ENCODE measurements at regions not wholly inside any gene's neighbourhood (a gene's known extent, or its start where the extent isn't known, plus 50 kb on each side); places are given as distances from the start of the nearest gene placed in this dataset.

DNA sequence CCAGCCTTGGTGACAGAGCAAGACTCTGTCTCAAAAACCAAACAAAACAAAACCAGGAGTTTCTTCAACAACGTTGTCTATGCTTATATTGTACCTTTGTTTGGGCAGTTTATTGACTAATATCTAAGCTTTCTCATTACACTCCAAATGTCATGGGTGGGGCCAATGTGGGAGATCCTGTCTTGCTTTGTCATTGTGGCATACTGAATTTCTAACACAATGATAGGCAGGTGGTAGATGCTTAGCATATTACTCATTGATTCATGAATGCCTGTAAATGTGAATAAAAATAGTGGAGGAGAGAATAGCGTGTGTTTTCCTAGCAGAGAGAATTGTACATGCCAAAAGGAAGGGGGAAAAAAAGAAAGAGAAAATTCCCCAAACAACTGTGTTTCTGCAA lies 802.5 kb upstream of the EEF2KMT start:
- no peak overlapping the region for H3K4me3 ChIP-seq (ENCODE audit: low read depth in 1 of 2, low read length in 2 of 2)
- H3K27me3 ChIP-seq (ENCODE audit: control insufficient read depth in 1 of 2, insufficient read depth in 2 of 2, low read length in 2 of 2) = no peaks in the 10 kb centered on the region
- no peaks in the 10 kb centered on the region for H3K36me3 ChIP-seq (ENCODE audit: control insufficient read depth in 1 of 2, insufficient read depth in 2 of 2, low read length in 2 of 2)
- no peak overlapping the region for H3K9ac ChIP-seq (ENCODE audit: low read depth in 1 of 2, low read length in 2 of 2)
- no peak overlapping the region for H3K27ac ChIP-seq (ENCODE audit: low read depth, low read length)
- peaks cover 0 to 6% of the 10 kb centered on the region in 2 donors for H3K9me3 ChIP-seq (ENCODE audit: control insufficient read depth in 1 of 2, low read length in 2 of 2)
- no peaks in the 10 kb centered on the region for H3K4me1 ChIP-seq (ENCODE audit: control insufficient read depth in 1 of 2, insufficient read depth in 2 of 2, low read length in 2 of 2)

DNA sequence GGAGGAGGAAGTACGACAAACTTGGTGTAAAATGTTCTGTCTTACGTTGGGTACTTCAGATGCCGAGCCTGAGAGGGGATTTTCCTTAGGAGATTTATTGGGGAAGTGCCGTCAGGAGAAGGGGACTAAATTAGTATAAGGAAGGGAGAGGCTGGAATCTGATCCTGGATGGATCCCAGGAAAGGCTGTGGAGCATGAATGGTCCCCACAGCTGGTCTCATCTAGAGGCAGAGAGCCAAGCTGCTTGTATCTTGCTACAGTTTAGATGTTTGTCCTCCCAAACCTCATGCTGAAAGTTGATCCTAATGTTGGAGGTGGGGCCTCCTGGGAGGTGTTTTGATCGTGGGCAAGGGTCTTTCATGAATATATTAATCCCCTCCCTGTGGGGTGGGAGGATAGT lies 798.4 kb upstream of the EEF2KMT start:
- H3K9ac ChIP-seq (ENCODE audit: low read depth in 1 of 2, low read length in 2 of 2) = no peak overlapping the region
- no peaks in the 10 kb centered on the region for H3K36me3 ChIP-seq (ENCODE audit: control insufficient read depth in 1 of 2, insufficient read depth in 2 of 2, low read length in 2 of 2)
- H3K4me1 ChIP-seq (ENCODE audit: control insufficient read depth in 1 of 2, insufficient read depth in 2 of 2, low read length in 2 of 2) = no peaks in the 10 kb centered on the region
- no peak overlapping the region for H3K27ac ChIP-seq (ENCODE audit: low read depth, low read length)
- H3K9me3 ChIP-seq (ENCODE audit: control insufficient read depth in 1 of 2, low read length in 2 of 2) = peaks cover 0 to 6% of the 10 kb centered on the region in 2 donors
- no peaks in the 10 kb centered on the region for H3K27me3 ChIP-seq (ENCODE audit: control insufficient read depth in 1 of 2, insufficient read depth in 2 of 2, low read length in 2 of 2)
- no peak overlapping the region for H3K4me3 ChIP-seq (ENCODE audit: low read depth in 1 of 2, low read length in 2 of 2)

GRCh38 chr16:5895137-5895536 lies 797.5 kb upstream of the EEF2KMT start:
- Histone ChIP-seq H3K9me3 (ENCODE audit: control insufficient read depth in 1 of 2, low read length in 2 of 2) (peaks cover 0 to 6% of the 10 kb centered on the region in 2 donors), H3K9ac (ENCODE audit: low read depth in 1 of 2, low read length in 2 of 2) (no peak overlapping the region), H3K27ac (ENCODE audit: low read depth, low read length) (no peak overlapping the region), H3K4me1 (ENCODE audit: control insufficient read depth in 1 of 2, insufficient read depth in 2 of 2, low read length in 2 of 2) (no peaks in the 10 kb centered on the region), H3K36me3 (ENCODE audit: control insufficient read depth in 1 of 2, insufficient read depth in 2 of 2, low read length in 2 of 2) (no peaks in the 10 kb centered on the region), H3K27me3 (ENCODE audit: control insufficient read depth in 1 of 2, insufficient read depth in 2 of 2, low read length in 2 of 2) (no peaks in the 10 kb centered on the region), H3K4me3 (ENCODE audit: low read depth in 1 of 2, low read length in 2 of 2) (no peak overlapping the region)

DNA sequence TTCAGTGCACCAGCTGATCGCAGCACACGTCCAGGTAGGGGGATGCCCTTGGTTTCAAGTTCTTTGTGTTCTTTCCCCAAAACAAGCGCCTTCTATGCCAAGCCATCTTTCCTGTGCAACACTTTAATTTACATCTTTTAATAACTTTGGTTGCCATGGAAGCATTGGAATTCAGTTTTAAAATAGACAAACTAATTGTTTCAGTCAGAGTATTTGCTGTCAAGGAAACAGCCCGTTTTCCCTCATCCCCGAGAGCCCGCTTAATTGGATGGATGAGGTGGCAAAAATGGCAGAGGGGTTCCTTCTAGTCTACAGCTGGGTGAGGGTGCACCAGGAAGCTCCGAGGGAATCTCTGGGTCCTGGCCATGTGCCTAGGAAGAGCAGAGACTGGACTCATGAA lies 793.7 kb upstream of the EEF2KMT start:
- Histone ChIP-seq H3K4me1 (ENCODE audit: control insufficient read depth in 1 of 2, insufficient read depth in 2 of 2, low read length in 2 of 2) (no peaks in the 10 kb centered on the region), H3K9ac (ENCODE audit: low read depth in 1 of 2, low read length in 2 of 2) (no peak overlapping the region), H3K9me3 (ENCODE audit: control insufficient read depth in 1 of 2, low read length in 2 of 2) (peaks cover 0 to 3% of the 10 kb centered on the region in 2 donors), H3K36me3 (ENCODE audit: control insufficient read depth in 1 of 2, insufficient read depth in 2 of 2, low read length in 2 of 2) (no peaks in the 10 kb centered on the region), H3K27ac (ENCODE audit: low read depth, low read length) (no peak overlapping the region), H3K4me3 (ENCODE audit: low read depth in 1 of 2, low read length in 2 of 2) (no peak overlapping the region), H3K27me3 (ENCODE audit: control insufficient read depth in 1 of 2, insufficient read depth in 2 of 2, low read length in 2 of 2) (no peaks in the 10 kb centered on the region)

GRCh38 chr16:5885521-5885920 lies 787.9 kb upstream of the EEF2KMT start:
- Histone ChIP-seq H3K27me3 (ENCODE audit: control insufficient read depth in 1 of 2, insufficient read depth in 2 of 2, low read length in 2 of 2) (no peaks in the 10 kb centered on the region), H3K36me3 (ENCODE audit: control insufficient read depth in 1 of 2, insufficient read depth in 2 of 2, low read length in 2 of 2) (no peaks in the 10 kb centered on the region), H3K4me1 (ENCODE audit: control insufficient read depth in 1 of 2, insufficient read depth in 2 of 2, low read length in 2 of 2) (no peaks in the 10 kb centered on the region), H3K27ac (ENCODE audit: low read depth, low read length) (no peak overlapping the region), H3K4me3 (ENCODE audit: low read depth in 1 of 2, low read length in 2 of 2) (no peak overlapping the region), H3K9ac (ENCODE audit: low read depth in 1 of 2, low read length in 2 of 2) (no peak overlapping the region), H3K9me3 (ENCODE audit: control insufficient read depth in 1 of 2, low read length in 2 of 2) (peaks cover 0 to 7% of the 10 kb centered on the region in 2 donors)

DNA sequence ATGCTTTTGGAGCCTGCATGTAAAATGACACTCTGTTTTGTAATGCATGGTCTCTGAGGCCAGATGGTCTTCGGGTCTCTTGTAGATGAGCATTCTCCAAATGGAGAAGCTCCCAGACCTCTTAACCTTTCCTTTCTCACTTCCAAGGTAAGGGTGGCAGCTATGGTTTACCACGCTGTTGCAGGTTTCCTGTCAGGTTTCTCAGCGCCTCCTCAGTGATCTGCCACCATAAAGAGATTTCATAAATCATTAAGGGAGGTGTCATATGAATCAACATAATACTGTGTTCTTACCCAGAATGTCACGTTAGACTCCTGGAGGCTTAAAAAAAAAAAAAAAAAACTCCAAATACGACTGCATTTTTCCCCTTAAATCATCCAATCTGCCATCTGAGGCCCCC lies 787.4 kb upstream of the EEF2KMT start:
- no peaks in the 10 kb centered on the region for H3K27me3 ChIP-seq (ENCODE audit: control insufficient read depth in 1 of 2, insufficient read depth in 2 of 2, low read length in 2 of 2)
- H3K27ac ChIP-seq (ENCODE audit: low read depth, low read length) = no peak overlapping the region
- H3K4me1 ChIP-seq (ENCODE audit: control insufficient read depth in 1 of 2, insufficient read depth in 2 of 2, low read length in 2 of 2) = no peaks in the 10 kb centered on the region
- H3K36me3 ChIP-seq (ENCODE audit: control insufficient read depth in 1 of 2, insufficient read depth in 2 of 2, low read length in 2 of 2) = no peaks in the 10 kb centered on the region
- H3K4me3 ChIP-seq (ENCODE audit: low read depth in 1 of 2, low read length in 2 of 2) = no peak overlapping the region
- H3K9me3 ChIP-seq (ENCODE audit: control insufficient read depth in 1 of 2, low read length in 2 of 2) = peaks cover 0 to 7% of the 10 kb centered on the region in 2 donors
- H3K9ac ChIP-seq (ENCODE audit: low read depth in 1 of 2, low read length in 2 of 2) = no peak overlapping the region

DNA sequence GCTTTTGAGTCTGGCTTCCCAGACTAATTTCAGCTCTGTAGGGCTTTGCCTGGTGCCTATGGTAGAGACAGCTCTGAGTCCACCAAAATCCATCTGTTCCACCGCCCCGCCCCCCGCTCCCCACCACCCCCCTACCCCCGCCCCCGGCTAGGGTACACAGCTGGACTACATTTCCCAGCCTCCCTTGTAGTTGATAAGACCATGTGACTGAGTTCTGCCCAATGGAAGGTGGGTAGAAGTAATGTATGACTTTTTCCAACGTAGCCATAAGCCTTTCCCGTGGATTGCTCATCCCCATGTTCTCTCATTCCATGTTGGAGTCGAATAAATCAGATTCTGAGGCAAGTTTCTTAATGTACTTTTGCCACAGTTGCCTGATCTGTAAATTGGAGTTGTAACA lies 786.7 kb upstream of the EEF2KMT start:
- no peaks in the 10 kb centered on the region for H3K4me1 ChIP-seq (ENCODE audit: control insufficient read depth in 1 of 2, insufficient read depth in 2 of 2, low read length in 2 of 2)
- H3K27ac ChIP-seq (ENCODE audit: low read depth, low read length) = no peak overlapping the region
- peaks cover 0 to 7% of the 10 kb centered on the region in 2 donors for H3K9me3 ChIP-seq (ENCODE audit: control insufficient read depth in 1 of 2, low read length in 2 of 2)
- no peaks in the 10 kb centered on the region for H3K27me3 ChIP-seq (ENCODE audit: control insufficient read depth in 1 of 2, insufficient read depth in 2 of 2, low read length in 2 of 2)
- H3K9ac ChIP-seq (ENCODE audit: low read depth in 1 of 2, low read length in 2 of 2) = no peak overlapping the region
- H3K36me3 ChIP-seq (ENCODE audit: control insufficient read depth in 1 of 2, insufficient read depth in 2 of 2, low read length in 2 of 2) = no peaks in the 10 kb centered on the region
- H3K4me3 ChIP-seq (ENCODE audit: low read depth in 1 of 2, low read length in 2 of 2) = no peak overlapping the region

- Histone ChIP-seq H3K27ac (ENCODE audit: low read depth, low read length) (no peak overlapping the region), H3K36me3 (ENCODE audit: control insufficient read depth in 1 of 2, insufficient read depth in 2 of 2, low read length in 2 of 2) (no peaks in the 10 kb centered on the region), H3K9ac (ENCODE audit: low read depth in 1 of 2, low read length in 2 of 2) (no peak overlapping the region), H3K4me1 (ENCODE audit: control insufficient read depth in 1 of 2, insufficient read depth in 2 of 2, low read length in 2 of 2) (no peaks in the 10 kb centered on the region), H3K9me3 (ENCODE audit: control insufficient read depth in 1 of 2, low read length in 2 of 2) (peaks cover 0 to 4% of the 10 kb centered on the region in 2 donors), H3K27me3 (ENCODE audit: control insufficient read depth in 1 of 2, insufficient read depth in 2 of 2, low read length in 2 of 2) (no peaks in the 10 kb centered on the region), H3K4me3 (ENCODE audit: low read depth in 1 of 2, low read length in 2 of 2) (no peak overlapping the region)
Measured at GRCh38 chr16:5882087-5882640, 784.6 kb upstream of the EEF2KMT start.

DNA sequence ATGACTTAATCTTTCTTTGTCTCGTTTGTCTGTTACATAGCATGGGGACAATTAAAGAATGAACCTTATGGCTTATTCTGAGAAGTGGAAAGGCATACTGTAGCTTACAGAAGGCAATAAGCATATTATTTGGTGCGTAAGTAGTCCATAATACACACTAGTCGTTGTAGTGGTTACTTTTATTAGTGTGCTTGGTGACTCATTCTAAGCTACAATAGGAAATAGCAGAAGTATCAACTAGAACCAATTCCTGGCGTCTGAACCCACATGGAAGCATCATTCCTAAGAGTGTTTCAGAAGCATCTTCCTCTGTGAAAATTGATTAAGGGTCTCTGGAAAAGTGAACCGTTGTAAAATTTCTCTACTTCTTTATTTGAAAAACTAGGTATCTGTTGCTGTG lies 777.8 kb upstream of the EEF2KMT start:
- Histone ChIP-seq H3K4me1 (ENCODE audit: control insufficient read depth in 1 of 2, insufficient read depth in 2 of 2, low read length in 2 of 2) (no peaks in the 10 kb centered on the region), H3K27ac (ENCODE audit: low read depth, low read length) (no peak overlapping the region), H3K4me3 (ENCODE audit: low read depth in 1 of 2, low read length in 2 of 2) (no peak overlapping the region), H3K36me3 (ENCODE audit: control insufficient read depth in 1 of 2, insufficient read depth in 2 of 2, low read length in 2 of 2) (no peaks in the 10 kb centered on the region), H3K27me3 (ENCODE audit: control insufficient read depth in 1 of 2, insufficient read depth in 2 of 2, low read length in 2 of 2) (no peaks in the 10 kb centered on the region), H3K9me3 (ENCODE audit: control insufficient read depth in 1 of 2, low read length in 2 of 2) (no peaks in the 10 kb centered on the region), H3K9ac (ENCODE audit: low read depth in 1 of 2, low read length in 2 of 2) (no peak overlapping the region)

DNA sequence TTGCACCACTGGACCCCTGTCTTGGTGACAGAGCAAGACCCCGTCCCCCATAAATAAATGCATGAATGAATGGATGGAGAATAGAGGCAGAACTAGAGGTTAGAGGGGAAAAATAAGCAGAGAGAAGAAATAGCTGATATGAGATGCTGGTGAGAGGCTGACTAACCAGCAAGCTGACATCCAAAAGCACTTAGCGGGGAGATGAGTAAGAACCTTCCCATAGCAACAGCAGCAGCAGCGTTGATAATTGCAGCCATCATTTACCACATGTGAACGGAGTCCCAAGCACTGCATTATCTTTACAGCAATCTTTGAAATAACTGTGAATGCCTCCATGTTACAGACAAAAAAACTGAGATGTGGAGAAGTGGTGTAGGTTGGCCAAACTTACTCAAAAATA lies 777.3 kb upstream of the EEF2KMT start:
- H3K9me3 ChIP-seq (ENCODE audit: control insufficient read depth in 1 of 2, low read length in 2 of 2) = no peaks in the 10 kb centered on the region

GRCh38 chr16:5873221-5873620 lies 775.6 kb upstream of the EEF2KMT start:
- Histone ChIP-seq H3K27ac (ENCODE audit: low read depth, low read length) (no peak overlapping the region), H3K4me3 (ENCODE audit: low read depth in 1 of 2, low read length in 2 of 2) (no peak overlapping the region), H3K27me3 (ENCODE audit: control insufficient read depth in 1 of 2, insufficient read depth in 2 of 2, low read length in 2 of 2) (no peaks in the 10 kb centered on the region), H3K9me3 (ENCODE audit: control insufficient read depth in 1 of 2, low read length in 2 of 2) (peaks cover 0 to 8% of the 10 kb centered on the region in 2 donors), H3K4me1 (ENCODE audit: control insufficient read depth in 1 of 2, insufficient read depth in 2 of 2, low read length in 2 of 2) (no peaks in the 10 kb centered on the region), H3K9ac (ENCODE audit: low read depth in 1 of 2, low read length in 2 of 2) (no peak overlapping the region), H3K36me3 (ENCODE audit: control insufficient read depth in 1 of 2, insufficient read depth in 2 of 2, low read length in 2 of 2) (no peaks in the 10 kb centered on the region)

More for the DNA sequence above, 777.3 kb upstream of the EEF2KMT start:
- H3K4me3 ChIP-seq (ENCODE audit: low read depth in 1 of 2, low read length in 2 of 2) = no peak overlapping the region
- H3K9ac ChIP-seq (ENCODE audit: low read depth in 1 of 2, low read length in 2 of 2) = no peak overlapping the region
- no peak overlapping the region for H3K27ac ChIP-seq (ENCODE audit: low read depth, low read length)
- H3K4me1 ChIP-seq (ENCODE audit: control insufficient read depth in 1 of 2, insufficient read depth in 2 of 2, low read length in 2 of 2) = no peaks in the 10 kb centered on the region
- H3K27me3 ChIP-seq (ENCODE audit: control insufficient read depth in 1 of 2, insufficient read depth in 2 of 2, low read length in 2 of 2) = no peaks in the 10 kb centered on the region
- no peaks in the 10 kb centered on the region for H3K36me3 ChIP-seq (ENCODE audit: control insufficient read depth in 1 of 2, insufficient read depth in 2 of 2, low read length in 2 of 2)
